Dendritic cell treated with granulocyte-macrophage colony-stimulating factor and Interleukin-4, amounts not matched to agents 40 ng/mL and 50 ng/mL, for 4 days (primary cell): ENCODE measurements at regions not wholly inside any gene's neighbourhood (a gene's known extent, or its start where the extent isn't known, plus 50 kb on each side); places are given as distances from the start of the nearest gene placed in this dataset.

Source experiments
- H3K27ac Mint-ChIP-seq: one replicate; pipeline ENCODE4 v1.8.0; 2022; ENCODE audit warnings: mild to moderate bottlenecking, mixed read lengths
- H3K27me3 Mint-ChIP-seq: one replicate; pipeline ENCODE4 v1.8.0; 2022; ENCODE audit warnings: mild to moderate bottlenecking, mixed read lengths
- H3K36me3 Mint-ChIP-seq: one replicate; pipeline ENCODE4 v1.8.0; 2022; ENCODE audit warnings: low read depth, mixed read lengths
- H3K4me1 Mint-ChIP-seq: one replicate; pipeline ENCODE4 v1.8.0; 2022; ENCODE audit warnings: low read depth, mixed read lengths
- H3K4me3 Mint-ChIP-seq: one replicate; pipeline ENCODE4 v1.8.0; 2022; ENCODE audit warnings: mild to moderate bottlenecking, moderate library complexity, mixed read lengths
- H3K9me3 Mint-ChIP-seq: one replicate; pipeline ENCODE4 v1.8.0; 2022; ENCODE audit warnings: mixed read lengths
- intact Hi-C: fragments of 100-400 bp; cut with micrococcal nuclease; formaldehyde crosslinking; loops from one replicate; pipeline ENCODE4 v1.15.0; 2022

GRCh38 chr2:49210191-49210590 is 55.9 kb upstream of the FSHR start:
- no peaks in the 10 kb centered on the region for H3K4me1 Mint-ChIP-seq
- no peaks in the 10 kb centered on the region for H3K27me3 Mint-ChIP-seq
- peaks cover 20% of the 10 kb centered on the region for H3K9me3 Mint-ChIP-seq
- intact Hi-C loops, result no loop called here
- H3K4me3 Mint-ChIP-seq, result no peak overlapping the region
- no peaks in the 10 kb centered on the region for H3K36me3 Mint-ChIP-seq
- no peak overlapping the region for H3K27ac Mint-ChIP-seq

GRCh38 chr2:49207204-49207603 is 52.9 kb upstream of the FSHR start:
- H3K27ac Mint-ChIP-seq, result no peak overlapping the region
- H3K4me3 Mint-ChIP-seq, result no peak overlapping the region
- intact Hi-C loops, result no loop called here
- peaks cover 19% of the 10 kb centered on the region for H3K9me3 Mint-ChIP-seq
- no peaks in the 10 kb centered on the region for H3K36me3 Mint-ChIP-seq
- no peaks in the 10 kb centered on the region for H3K4me1 Mint-ChIP-seq
- no peaks in the 10 kb centered on the region for H3K27me3 Mint-ChIP-seq
